Neuronal stem cell (in vitro differentiated cells): ENCODE measurements at regions not wholly inside any gene's neighbourhood (a gene's known extent, or its start where the extent isn't known, plus 50 kb on each side); places are given as distances from the start of the nearest gene placed in this dataset.

Experiments
- DNase-seq: peaks from one replicate; pipeline ENCODE4 v3.0.0-alpha.2; 2013; ENCODE audit warnings: low spot score
- H2AFZ ChIP-seq: one replicate; pipeline ENCODE4 v1.6.1; 2013; ENCODE audit warnings: mild to moderate bottlenecking, low read length, inconsistent platforms
- H2AK5ac ChIP-seq: 2 replicates; pipeline ENCODE4 v1.6.1; 2013; ENCODE audit warnings: low read depth, mild to moderate bottlenecking, inconsistent platforms, low read length, moderate library complexity, mixed read lengths
- H2BK120ac ChIP-seq: 2 replicates; pipeline ENCODE4 v1.6.1; 2013; ENCODE audit warnings: low read depth, mild to moderate bottlenecking, inconsistent platforms, low read length, moderate library complexity, mixed read lengths
- H2BK12ac ChIP-seq: one replicate; pipeline ENCODE4 v1.6.1; 2013; ENCODE audit warnings: low read length, inconsistent platforms
- H2BK15ac ChIP-seq: 2 replicates; pipeline ENCODE4 v1.6.1; 2013; ENCODE audit warnings: mild to moderate bottlenecking, low read length, inconsistent platforms, mixed read lengths
- H2BK5ac ChIP-seq: one replicate; pipeline ENCODE4 v1.6.1; 2013; ENCODE audit warnings: inconsistent platforms, mild to moderate bottlenecking, low read length, moderate library complexity
- H3K14ac ChIP-seq: one replicate; pipeline ENCODE4 v1.6.1; 2013; ENCODE audit warnings: low read length, inconsistent platforms
- H3K18ac ChIP-seq: 2 replicates; pipeline ENCODE4 v1.6.1; 2013; ENCODE audit warnings: low read length, inconsistent platforms
- H3K23ac ChIP-seq: 2 replicates; pipeline ENCODE4 v1.6.1; 2013; ENCODE audit warnings: low read depth, mild to moderate bottlenecking, mixed read lengths, low read length, inconsistent platforms; ENCODE audit not compliant: poor library complexity
- H3K27ac ChIP-seq: replicated peaks from 3 replicates; pipeline ENCODE4 v1.5.1; 2013; ENCODE audit warnings: low read length, inconsistent platforms
- H3K27me3 ChIP-seq, 3 experiments: 2 replicates each; pipeline ENCODE4 v1.6.1; 2013; ENCODE audit warnings: low read length in 3 of 3, mild to moderate bottlenecking in 2 of 3, inconsistent platforms in 1 of 3, low read depth in 1 of 3, mixed read lengths in 1 of 3, moderate library complexity in 1 of 3; ENCODE audit not compliant: control insufficient read depth in 3 of 3, insufficient read depth in 3 of 3
- H3K36me3 ChIP-seq, 2 donors: replicated peaks in 1 of 2; 2 replicates each; pipeline ENCODE4 v1.6.1; 2013; ENCODE audit warnings: low read length in 2 of 2; ENCODE audit not compliant: control insufficient read depth in 2 of 2, insufficient read depth in 2 of 2
- H3K4ac ChIP-seq: 2 replicates; pipeline ENCODE4 v1.6.1; 2013; ENCODE audit warnings: inconsistent platforms, mild to moderate bottlenecking, low read length, moderate library complexity
- H3K4me1 ChIP-seq, 2 donors: 1 replicate in 1 of 2; 2 replicates in 1 of 2; pipeline ENCODE4 v1.6.1; 2013; ENCODE audit warnings: low read length in 2 of 2, low read depth in 1 of 2; ENCODE audit not compliant: control insufficient read depth in 2 of 2, insufficient read depth in 1 of 2
- H3K4me2 ChIP-seq: one replicate; pipeline ENCODE4 v1.6.1; 2013; ENCODE audit warnings: mild to moderate bottlenecking, low read length, inconsistent platforms; ENCODE audit not compliant: insufficient read depth, poor library complexity, severe bottlenecking
- H3K4me3 ChIP-seq, 2 donors: 2 replicates each; pipeline ENCODE4 v1.5.1; 2013; ENCODE audit warnings: low read length in 2 of 2, mild to moderate bottlenecking in 2 of 2, inconsistent platforms in 1 of 2, moderate library complexity in 1 of 2
- H3K79me1 ChIP-seq: one replicate; pipeline ENCODE4 v1.6.1; 2013; ENCODE audit warnings: low read depth, mild to moderate bottlenecking, inconsistent platforms, low read length, moderate library complexity
- H3K9ac ChIP-seq: one replicate; pipeline ENCODE4 v1.6.1; 2013; ENCODE audit warnings: mild to moderate bottlenecking, low read depth, low read length, inconsistent platforms; ENCODE audit not compliant: poor library complexity
- H3K9me3 ChIP-seq, 2 donors: replicated peaks in 1 of 2; 2 replicates each; pipeline versions ENCODE3 to v1.6.1; 2013; ENCODE audit warnings: low read length in 2 of 2, mild to moderate bottlenecking in 2 of 2, inconsistent platforms in 1 of 2, low read depth in 1 of 2, mixed read lengths in 1 of 2, moderate library complexity in 1 of 2; ENCODE audit not compliant: control insufficient read depth in 2 of 2, insufficient read depth in 1 of 2
- H4K8ac ChIP-seq: one replicate; pipeline ENCODE4 v1.6.1; 2013; ENCODE audit warnings: low read depth, mild to moderate bottlenecking, inconsistent platforms, low read length, moderate library complexity
- H4K91ac ChIP-seq: one replicate; pipeline ENCODE4 v1.6.1; 2013; ENCODE audit warnings: low read length, low read depth, mild to moderate bottlenecking, inconsistent platforms; ENCODE audit not compliant: poor library complexity
- whole genome bisulfite sequencing, 2 donors: extraction: QIAGEN DNeasy Blood & Tissue Kit; methylation state at CpG; one replicate each; pipeline ENCODE4 v1.1.7; 2013; ENCODE audit warnings: missing lambda C conversion rate in 2 of 2, mixed read lengths in 1 of 2; ENCODE audit not compliant: insufficient read length in 2 of 2, insufficient replicate concordance in 1 of 2; ENCODE audit errors: extremely low coverage in 2 of 2; 5-methylcytosine and 5-hydroxymethylcytosine counted together

- Histone ChIP-seq H3K14ac (no peak overlapping the region), H3K4me3 (no peak overlapping the region), H3K18ac (no peak overlapping the region), H3K27ac (no peak overlapping the region), H3K4me1 (no peaks in the 10 kb centered on the region), H2BK15ac (no peak overlapping the region), H3K27me3 (peaks cover 0 to 3% (median 0%) of the 10 kb centered on the region in 3 experiments), H2AK5ac (no peak overlapping the region), H3K4me2 (no peak overlapping the region), H2AFZ (no peak overlapping the region), H2BK5ac (no peak overlapping the region), H3K9ac (no peak overlapping the region), H4K8ac (no peak overlapping the region), H4K91ac (no peak overlapping the region), H3K79me1 (no peaks in the 10 kb centered on the region), H3K36me3 (no peaks in the 10 kb centered on the region), H2BK120ac (no peak overlapping the region), H3K9me3 (peaks cover 0 to 7% of the 10 kb centered on the region in 2 donors), H2BK12ac (no peak overlapping the region), H3K23ac (no peak overlapping the region), H3K4ac (no peak overlapping the region)
- no peak for DNase-seq
- no CpG with 5 or more reads among the region's 2 CpGs for WGBS, 2 donors
These were observed 119.8 kb upstream of the ANO1 start for GRCh38 chr11:69958308-69958707.

- H3K4me2 ChIP-seq, result no peak overlapping the region
- H2BK15ac ChIP-seq, result peak overlapping the region; percentile 33
- no peaks in the 10 kb centered on the region for H3K36me3 ChIP-seq
- WGBS, 2 donors, result no CpG with 5 or more reads among the region's 8 CpGs
- H3K14ac ChIP-seq, result no peak overlapping the region
- H3K4me3 ChIP-seq, result no peak overlapping the region
- peaks cover 0 to 7% of the 10 kb centered on the region in 2 donors for H3K9me3 ChIP-seq
- no peak overlapping the region for H2BK120ac ChIP-seq
- no peaks in the 10 kb centered on the region for H3K79me1 ChIP-seq
- H3K4me1 ChIP-seq, result peaks cover 0 to 2% of the 10 kb centered on the region in 2 donors
- H3K27me3 ChIP-seq, result peaks cover 0 to 3% (median 0%) of the 10 kb centered on the region in 3 experiments
- no peak overlapping the region for H2BK12ac ChIP-seq
- H3K27ac ChIP-seq, result no peak overlapping the region
- no peak for DNase-seq
- no peak overlapping the region for H4K8ac ChIP-seq
- peak overlapping the region; percentile 53 for H2AK5ac ChIP-seq
- H4K91ac ChIP-seq, result no peak overlapping the region
- no peak overlapping the region for H3K9ac ChIP-seq
- H2BK5ac ChIP-seq, result no peak overlapping the region
- H3K23ac ChIP-seq, result no peak overlapping the region
- no peak overlapping the region for H2AFZ ChIP-seq
- no peak overlapping the region for H3K4ac ChIP-seq
- H3K18ac ChIP-seq, result no peak overlapping the region
These were observed 118.7 kb upstream of the ANO1 start for GRCh38 chr11:69959461-69959860.

GRCh38 chr11:69961738-69962137 is 116.4 kb upstream of the ANO1 start:
- Histone ChIP-seq H3K4me1 (peaks cover 0 to 11% of the 10 kb centered on the region in 2 donors), H3K23ac (no peak overlapping the region), H3K36me3 (no peaks in the 10 kb centered on the region), H2AK5ac (no peak overlapping the region), H3K4me2 (no peak overlapping the region), H3K18ac (no peak overlapping the region), H2BK120ac (no peak overlapping the region), H3K27me3 (no peaks in the 10 kb centered on the region), H3K9ac (no peak overlapping the region), H2BK5ac (no peak overlapping the region), H2BK15ac (no peak overlapping the region), H3K4ac (no peak overlapping the region), H2AFZ (no peak overlapping the region), H3K4me3 (no peak overlapping the region), H4K91ac (no peak overlapping the region), H3K27ac (no peak overlapping the region), H4K8ac (no peak overlapping the region), H3K79me1 (no peaks in the 10 kb centered on the region), H2BK12ac (no peak overlapping the region), H3K14ac (no peak overlapping the region), H3K9me3 (peaks cover 0 to 7% of the 10 kb centered on the region in 2 donors)
- WGBS, 2 donors, result no CpG with 5 or more reads among the region's 11 CpGs
- no peak for DNase-seq

GRCh38 chr11:69962152-69962551 is 116.0 kb upstream of the ANO1 start:
- no peak for DNase-seq
- Histone ChIP-seq H3K79me1 (no peaks in the 10 kb centered on the region), H4K91ac (no peak overlapping the region), H3K9ac (no peak overlapping the region), H3K27me3 (no peaks in the 10 kb centered on the region), H3K18ac (peak overlapping the region; percentile 48), H3K14ac (no peak overlapping the region), H2BK5ac (no peak overlapping the region), H3K27ac (no peak overlapping the region), H3K9me3 (peaks cover 0 to 7% of the 10 kb centered on the region in 2 donors), H3K4me2 (no peak overlapping the region), H3K4me3 (no peak overlapping the region), H3K4ac (no peak overlapping the region), H2AFZ (no peak overlapping the region), H4K8ac (no peak overlapping the region), H2BK120ac (no peak overlapping the region), H3K36me3 (no peaks in the 10 kb centered on the region), H2BK15ac (no peak overlapping the region), H2AK5ac (no peak overlapping the region), H3K23ac (no peak overlapping the region), H3K4me1 (peaks cover 0 to 11% of the 10 kb centered on the region in 2 donors), H2BK12ac (no peak overlapping the region)
- no CpG with 5 or more reads among the region's 9 CpGs for WGBS, 2 donors
